IMR-90 (cell line): ENCODE measurements at regions not wholly inside any gene's neighbourhood (a gene's known extent, or its start where the extent isn't known, plus 50 kb on each side); places are given as distances from the start of the nearest gene placed in this dataset.

Experiments
- ATAC-seq: fragments of 200-7000 bp; cut with Tn5 transposase; 2 replicates; pipeline ENCODE4 v1.9.1; 2020; ENCODE audit warnings: low read depth, mild to moderate bottlenecking, moderate library complexity
- BruUV-seq: library from RNA; stranded (reverse); fragments of 400-500 nt; replicated peaks from 2 replicates; lab custom pipeline; 2021; lab: Mats Ljungman, UMichigan
- CTCF ChIA-PET: fragments of 300-600 bp; formaldehyde crosslinking; extraction: SDS; loops from one replicate; lab custom pipeline; 2021; ENCODE audit warnings: antibody characterized with exemption; lab: Yijun Ruan, JAX
- POLR2A ChIA-PET: fragments of 300-600 bp; sonication (Branson Sonifier 250); formaldehyde crosslinking; loops from one replicate; lab custom pipeline; 2022; ENCODE audit warnings: antibody characterized with exemption; ENCODE audit not compliant: unreplicated experiment; lab: Charles Lee
- DNase-seq: peaks from one replicate; pipeline ENCODE4 v3.0.0; 2013
- H2AFZ ChIP-seq: replicated peaks from 2 replicates; pipeline ENCODE3; 2013; ENCODE audit warnings: low read length, mild to moderate bottlenecking; ENCODE audit not compliant: poor library complexity
- H2AK5ac ChIP-seq: 2 replicates; pipeline ENCODE4 v1.6.1; 2013; ENCODE audit warnings: low read depth, low read length, inconsistent platforms
- H2AK9ac ChIP-seq: replicated peaks from 2 replicates; pipeline ENCODE3; 2013; ENCODE audit warnings: mild to moderate bottlenecking, low read depth, low read length, moderate library complexity; ENCODE audit not compliant: poor library complexity
- H2BK120ac ChIP-seq: 2 replicates; pipeline ENCODE4 v1.6.1; 2013; ENCODE audit warnings: low read depth, low read length, inconsistent platforms
- H2BK15ac ChIP-seq: 3 replicates; pipeline ENCODE4 v1.6.1; 2013; ENCODE audit warnings: low read depth, low read length, inconsistent platforms
- H2BK20ac ChIP-seq: 2 replicates; pipeline ENCODE4 v1.6.1; 2013; ENCODE audit warnings: low read depth, mild to moderate bottlenecking, inconsistent platforms, low read length, moderate library complexity
- H2BK5ac ChIP-seq: 2 replicates; pipeline ENCODE4 v1.6.1; 2013; ENCODE audit warnings: mild to moderate bottlenecking, low read depth, low read length, inconsistent platforms; ENCODE audit not compliant: poor library complexity, severe bottlenecking
- H3K14ac ChIP-seq: replicated peaks from 2 replicates; pipeline ENCODE4 v1.6.1; 2013; ENCODE audit warnings: low read depth, low read length, inconsistent platforms
- H3K18ac ChIP-seq: 2 replicates; pipeline ENCODE4 v1.6.1; 2013; ENCODE audit warnings: low read depth, low read length, control low read depth
- H3K23ac ChIP-seq: 2 replicates; pipeline ENCODE4 v1.6.1; 2013; ENCODE audit warnings: low read depth, low read length, inconsistent platforms
- H3K27ac ChIP-seq: 2 replicates; pipeline ENCODE4 v1.5.1; 2013; ENCODE audit warnings: mild to moderate bottlenecking, control low read depth, low read length; ENCODE audit not compliant: insufficient read depth
- H3K27me3 ChIP-seq: 2 replicates; pipeline ENCODE4 v1.6.1; 2013; ENCODE audit warnings: low read length; ENCODE audit not compliant: control insufficient read depth, insufficient read depth
- H3K36me3 ChIP-seq: 2 replicates; pipeline ENCODE4 v1.6.1; 2013; ENCODE audit warnings: low read length, mixed read lengths; ENCODE audit not compliant: control insufficient read depth, insufficient read depth
- H3K4ac ChIP-seq: 2 replicates; pipeline ENCODE4 v1.6.1; 2013; ENCODE audit warnings: low read depth, low read length, inconsistent platforms
- H3K4me1 ChIP-seq: 2 replicates; pipeline ENCODE4 v1.6.1; 2013; ENCODE audit warnings: low read length, mixed read lengths; ENCODE audit not compliant: control insufficient read depth, insufficient read depth
- H3K4me2 ChIP-seq: 2 replicates; pipeline ENCODE4 v1.6.1; 2013; ENCODE audit warnings: low read depth, mild to moderate bottlenecking, control low read depth, low read length, moderate library complexity
- H3K4me3 ChIP-seq: 2 replicates; pipeline ENCODE4 v1.5.1; 2013; ENCODE audit warnings: low read depth, mild to moderate bottlenecking, control low read depth, low read length, moderate library complexity; ENCODE audit not compliant: insufficient read depth
- H3K56ac ChIP-seq: 2 replicates; pipeline ENCODE4 v1.6.1; 2013; ENCODE audit warnings: low read length, inconsistent platforms; ENCODE audit not compliant: insufficient read depth; ENCODE audit errors: extremely low read depth
- H3K79me1 ChIP-seq, 2 experiments: 2 replicates each; pipeline ENCODE4 v1.6.1; 2013; ENCODE audit warnings: low read length in 2 of 2, inconsistent platforms in 1 of 2, low read depth in 1 of 2
- H3K9ac ChIP-seq: 2 replicates; pipeline ENCODE4 v1.6.1; 2013; ENCODE audit warnings: low read depth, low read length, control low read depth
- H3K9me1 ChIP-seq: 2 replicates; pipeline ENCODE4 v1.6.1; 2013; ENCODE audit warnings: low read length, inconsistent platforms; ENCODE audit not compliant: insufficient read depth
- H3K9me3 ChIP-seq: 2 replicates; pipeline ENCODE4 v1.6.1; 2013; ENCODE audit warnings: low read length; ENCODE audit not compliant: control insufficient read depth, insufficient read depth
- H4K20me1 ChIP-seq: 2 replicates; pipeline ENCODE4 v1.6.1; 2013; ENCODE audit warnings: low read length, inconsistent platforms; ENCODE audit not compliant: insufficient read depth
- H4K5ac ChIP-seq: 2 replicates; pipeline ENCODE4 v1.6.1; 2013; ENCODE audit warnings: mild to moderate bottlenecking, low read depth, low read length, control low read depth
- H4K8ac ChIP-seq, 2 experiments: 2 replicates each; pipeline ENCODE4 v1.6.1; 2013; ENCODE audit warnings: low read depth in 2 of 2, low read length in 2 of 2, control low read depth in 1 of 2, inconsistent platforms in 1 of 2
- H4K91ac ChIP-seq: 2 replicates; pipeline ENCODE4 v1.6.1; 2013; ENCODE audit warnings: low read depth, low read length, inconsistent platforms; ENCODE audit not compliant: insufficient read depth
- FOS ChIP-seq: fragments of 150-350 bp; IDR thresholded peaks from 2 replicates; pipeline ENCODE4 v1.6.1; 2016; ENCODE audit warnings: low read depth, low read length
- MAFK ChIP-seq: IDR thresholded peaks from 2 replicates; pipeline ENCODE4 v1.6.1; 2012; ENCODE audit warnings: low read depth, low read length, improper control_type of control experiment
- MAZ ChIP-seq: IDR thresholded peaks from 2 replicates; pipeline ENCODE4 v1.6.1; 2012; ENCODE audit warnings: low read depth, mild to moderate bottlenecking, low read length, improper control_type of control experiment, moderate library complexity, borderline replicate concordance
- NFE2L2 ChIP-seq: fragments of 150-350 bp; IDR thresholded peaks from 2 replicates; pipeline ENCODE4 v1.6.1; 2016; ENCODE audit warnings: low read depth, mild to moderate bottlenecking, low read length
- RAD21 ChIP-seq: IDR thresholded peaks from 2 replicates; pipeline ENCODE4 v1.6.1; 2012; ENCODE audit warnings: low read length, improper control_type of control experiment
- SMC3 ChIP-seq: fragments of 150-350 bp; IDR thresholded peaks from 2 replicates; pipeline ENCODE4 v1.6.1; 2016; ENCODE audit warnings: low read depth, mild to moderate bottlenecking, antibody characterized with exemption, low read length, moderate library complexity
- WGBS, 2 experiments: methylation state at CpG; one replicate each; pipeline versions ENCODE4 v1.1.5 to v1.1.7; 2013; ENCODE audit warnings: missing lambda C conversion rate in 2 of 2; ENCODE audit not compliant: insufficient read length in 1 of 2; ENCODE audit errors: extremely low coverage in 2 of 2; 5-methylcytosine and 5-hydroxymethylcytosine counted together
- dilution Hi-C: fragments of 300-500 bp; cut with HindIII; formaldehyde crosslinking; loops from one replicate; pipeline ENCODE4 v1.14.3; 2018; ENCODE audit warnings: low sequenced_read_pairs; ENCODE audit not compliant: unreplicated experiment
- in situ Hi-C: fragments of 300-500 bp; cut with MboI; formaldehyde crosslinking; loops from 3 replicates; pipeline ENCODE4 v1.14.3; 2019; ENCODE audit warnings: low sequenced_read_pairs, inconsistent platforms, mixed read lengths
- intact Hi-C: fragments of 100-400 bp; cut with micrococcal nuclease; formaldehyde crosslinking; loops from 2 replicates; pipeline ENCODE4 v1.10.0; 2022

DNA sequence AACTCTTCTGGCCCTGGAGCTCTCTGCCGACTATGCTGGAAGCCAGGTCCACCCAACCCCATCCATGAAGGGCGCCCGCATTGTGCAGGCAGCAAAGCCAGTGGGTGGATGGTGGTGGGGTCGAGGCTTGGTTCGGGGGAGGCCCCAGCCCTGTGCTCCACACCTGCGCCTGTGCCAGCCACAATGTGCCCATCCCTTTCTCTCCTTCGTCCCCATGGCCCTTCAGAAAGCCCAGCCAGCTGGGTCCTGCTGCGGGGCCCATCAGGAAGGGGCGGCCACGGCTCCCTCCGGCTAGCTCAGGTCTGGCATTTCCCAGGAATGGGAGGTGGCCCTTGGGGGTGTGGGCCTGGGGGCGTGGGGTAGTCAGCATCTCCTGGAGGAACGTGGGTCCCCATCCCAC is 91.6 kb downstream of the HMX1 start:
- Histone ChIP-seq H3K27ac (no peak overlapping the region), H3K14ac (no peak overlapping the region), H2AK5ac (no peak overlapping the region), H3K4me1 (no peaks in the 10 kb centered on the region), H3K9me1 (no peaks in the 10 kb centered on the region), H3K4me3 (no peak overlapping the region), H3K9me3 (peaks cover 7% of the 10 kb centered on the region; the same call in 1 of the 2 replicates), H4K5ac (no peak overlapping the region), H3K36me3 (no peaks in the 10 kb centered on the region), H2BK15ac (no peak overlapping the region), H2BK120ac (no peak overlapping the region), H2BK5ac (no peak overlapping the region), H3K4me2 (no peak overlapping the region), H3K27me3 (no peaks in the 10 kb centered on the region), H3K4ac (no peak overlapping the region), H4K91ac (no peak overlapping the region), H2BK20ac (no peak overlapping the region), H3K18ac (no peak overlapping the region), H3K56ac (no peak overlapping the region), H3K23ac (no peak overlapping the region), H2AK9ac (no peak overlapping the region), H4K20me1 (no peaks in the 10 kb centered on the region), H3K9ac (no peak overlapping the region), H2AFZ (no peak overlapping the region), H3K79me1 (no peaks in the 10 kb centered on the region), H4K8ac (no peak overlapping the region)
- no TSS peak for BruUV-seq
- ATAC-seq (no peak), DNase-seq (no peak)
- ChIA-PET POLR2A (no interaction called here), CTCF (no interaction called here)
- in situ Hi-C loops: no loop called here
- intact Hi-C loops: no loop called here
- no CpG with 5 or more reads among the region's 13 CpGs for WGBS, 2 experiments
- dilution Hi-C loops: no loop called here
- TF ChIP-seq MAZ (no peak), NFE2L2 (no peak), RAD21 (no peak), SMC3 (no peak), FOS (no peak), MAFK (no peak)
